IMR-90 (cell line): ENCODE measurements at regions not wholly inside any gene's neighbourhood (a gene's known extent, or its start where the extent isn't known, plus 50 kb on each side); places are given as distances from the start of the nearest gene placed in this dataset.

Experiments
- ATAC-seq: fragments of 200-7000 bp; cut with Tn5 transposase; 2 replicates; pipeline ENCODE4 v1.9.1; 2020; ENCODE audit warnings: low read depth, mild to moderate bottlenecking, moderate library complexity
- BruUV-seq: library from RNA; stranded (reverse); fragments of 400-500 nt; replicated peaks from 2 replicates; lab custom pipeline; 2021; lab: Mats Ljungman, UMichigan
- CTCF ChIA-PET: fragments of 300-600 bp; formaldehyde crosslinking; extraction: SDS; loops from one replicate; lab custom pipeline; 2021; ENCODE audit warnings: antibody characterized with exemption; lab: Yijun Ruan, JAX
- POLR2A ChIA-PET: fragments of 300-600 bp; sonication (Branson Sonifier 250); formaldehyde crosslinking; loops from one replicate; lab custom pipeline; 2022; ENCODE audit warnings: antibody characterized with exemption; ENCODE audit not compliant: unreplicated experiment; lab: Charles Lee
- DNase-seq: peaks from one replicate; pipeline ENCODE4 v3.0.0; 2013
- H2AFZ ChIP-seq: replicated peaks from 2 replicates; pipeline ENCODE3; 2013; ENCODE audit warnings: low read length, mild to moderate bottlenecking; ENCODE audit not compliant: poor library complexity
- H2AK5ac ChIP-seq: 2 replicates; pipeline ENCODE4 v1.6.1; 2013; ENCODE audit warnings: low read depth, low read length, inconsistent platforms
- H2AK9ac ChIP-seq: replicated peaks from 2 replicates; pipeline ENCODE3; 2013; ENCODE audit warnings: mild to moderate bottlenecking, low read depth, low read length, moderate library complexity; ENCODE audit not compliant: poor library complexity
- H2BK120ac ChIP-seq: 2 replicates; pipeline ENCODE4 v1.6.1; 2013; ENCODE audit warnings: low read depth, low read length, inconsistent platforms
- H2BK15ac ChIP-seq: 3 replicates; pipeline ENCODE4 v1.6.1; 2013; ENCODE audit warnings: low read depth, low read length, inconsistent platforms
- H2BK20ac ChIP-seq: 2 replicates; pipeline ENCODE4 v1.6.1; 2013; ENCODE audit warnings: low read depth, mild to moderate bottlenecking, inconsistent platforms, low read length, moderate library complexity
- H2BK5ac ChIP-seq: 2 replicates; pipeline ENCODE4 v1.6.1; 2013; ENCODE audit warnings: mild to moderate bottlenecking, low read depth, low read length, inconsistent platforms; ENCODE audit not compliant: poor library complexity, severe bottlenecking
- H3K14ac ChIP-seq: replicated peaks from 2 replicates; pipeline ENCODE4 v1.6.1; 2013; ENCODE audit warnings: low read depth, low read length, inconsistent platforms
- H3K18ac ChIP-seq: 2 replicates; pipeline ENCODE4 v1.6.1; 2013; ENCODE audit warnings: low read depth, low read length, control low read depth
- H3K23ac ChIP-seq: 2 replicates; pipeline ENCODE4 v1.6.1; 2013; ENCODE audit warnings: low read depth, low read length, inconsistent platforms
- H3K27ac ChIP-seq: 2 replicates; pipeline ENCODE4 v1.5.1; 2013; ENCODE audit warnings: mild to moderate bottlenecking, control low read depth, low read length; ENCODE audit not compliant: insufficient read depth
- H3K27me3 ChIP-seq: 2 replicates; pipeline ENCODE4 v1.6.1; 2013; ENCODE audit warnings: low read length; ENCODE audit not compliant: control insufficient read depth, insufficient read depth
- H3K36me3 ChIP-seq: 2 replicates; pipeline ENCODE4 v1.6.1; 2013; ENCODE audit warnings: low read length, mixed read lengths; ENCODE audit not compliant: control insufficient read depth, insufficient read depth
- H3K4ac ChIP-seq: 2 replicates; pipeline ENCODE4 v1.6.1; 2013; ENCODE audit warnings: low read depth, low read length, inconsistent platforms
- H3K4me1 ChIP-seq: 2 replicates; pipeline ENCODE4 v1.6.1; 2013; ENCODE audit warnings: low read length, mixed read lengths; ENCODE audit not compliant: control insufficient read depth, insufficient read depth
- H3K4me2 ChIP-seq: 2 replicates; pipeline ENCODE4 v1.6.1; 2013; ENCODE audit warnings: low read depth, mild to moderate bottlenecking, control low read depth, low read length, moderate library complexity
- H3K4me3 ChIP-seq: 2 replicates; pipeline ENCODE4 v1.5.1; 2013; ENCODE audit warnings: low read depth, mild to moderate bottlenecking, control low read depth, low read length, moderate library complexity; ENCODE audit not compliant: insufficient read depth
- H3K56ac ChIP-seq: 2 replicates; pipeline ENCODE4 v1.6.1; 2013; ENCODE audit warnings: low read length, inconsistent platforms; ENCODE audit not compliant: insufficient read depth; ENCODE audit errors: extremely low read depth
- H3K79me1 ChIP-seq, 2 experiments: 2 replicates each; pipeline ENCODE4 v1.6.1; 2013; ENCODE audit warnings: low read length in 2 of 2, inconsistent platforms in 1 of 2, low read depth in 1 of 2
- H3K9ac ChIP-seq: 2 replicates; pipeline ENCODE4 v1.6.1; 2013; ENCODE audit warnings: low read depth, low read length, control low read depth
- H3K9me1 ChIP-seq: 2 replicates; pipeline ENCODE4 v1.6.1; 2013; ENCODE audit warnings: low read length, inconsistent platforms; ENCODE audit not compliant: insufficient read depth
- H3K9me3 ChIP-seq: 2 replicates; pipeline ENCODE4 v1.6.1; 2013; ENCODE audit warnings: low read length; ENCODE audit not compliant: control insufficient read depth, insufficient read depth
- H4K20me1 ChIP-seq: 2 replicates; pipeline ENCODE4 v1.6.1; 2013; ENCODE audit warnings: low read length, inconsistent platforms; ENCODE audit not compliant: insufficient read depth
- H4K5ac ChIP-seq: 2 replicates; pipeline ENCODE4 v1.6.1; 2013; ENCODE audit warnings: mild to moderate bottlenecking, low read depth, low read length, control low read depth
- H4K8ac ChIP-seq, 2 experiments: 2 replicates each; pipeline ENCODE4 v1.6.1; 2013; ENCODE audit warnings: low read depth in 2 of 2, low read length in 2 of 2, control low read depth in 1 of 2, inconsistent platforms in 1 of 2
- H4K91ac ChIP-seq: 2 replicates; pipeline ENCODE4 v1.6.1; 2013; ENCODE audit warnings: low read depth, low read length, inconsistent platforms; ENCODE audit not compliant: insufficient read depth
- BHLHE40 ChIP-seq: fragments of 150-350 bp; IDR thresholded peaks from 2 replicates; pipeline ENCODE4 v1.6.1; 2016; ENCODE audit warnings: mild to moderate bottlenecking, low read depth, low read length
- RCOR1 ChIP-seq: IDR thresholded peaks from 2 replicates; pipeline ENCODE4 v1.6.1; 2012; ENCODE audit warnings: mild to moderate bottlenecking, low read length, improper control_type of control experiment; ENCODE audit not compliant: insufficient replicate concordance
- WGBS, 2 experiments: methylation state at CpG; one replicate each; pipeline versions ENCODE4 v1.1.5 to v1.1.7; 2013; ENCODE audit warnings: missing lambda C conversion rate in 2 of 2; ENCODE audit not compliant: insufficient read length in 1 of 2; ENCODE audit errors: extremely low coverage in 2 of 2; 5-methylcytosine and 5-hydroxymethylcytosine counted together
- dilution Hi-C: fragments of 300-500 bp; cut with HindIII; formaldehyde crosslinking; loops from one replicate; pipeline ENCODE4 v1.14.3; 2018; ENCODE audit warnings: low sequenced_read_pairs; ENCODE audit not compliant: unreplicated experiment
- in situ Hi-C: fragments of 300-500 bp; cut with MboI; formaldehyde crosslinking; loops from 3 replicates; pipeline ENCODE4 v1.14.3; 2019; ENCODE audit warnings: low sequenced_read_pairs, inconsistent platforms, mixed read lengths
- intact Hi-C: fragments of 100-400 bp; cut with micrococcal nuclease; formaldehyde crosslinking; loops from 2 replicates; pipeline ENCODE4 v1.10.0; 2022

DNA sequence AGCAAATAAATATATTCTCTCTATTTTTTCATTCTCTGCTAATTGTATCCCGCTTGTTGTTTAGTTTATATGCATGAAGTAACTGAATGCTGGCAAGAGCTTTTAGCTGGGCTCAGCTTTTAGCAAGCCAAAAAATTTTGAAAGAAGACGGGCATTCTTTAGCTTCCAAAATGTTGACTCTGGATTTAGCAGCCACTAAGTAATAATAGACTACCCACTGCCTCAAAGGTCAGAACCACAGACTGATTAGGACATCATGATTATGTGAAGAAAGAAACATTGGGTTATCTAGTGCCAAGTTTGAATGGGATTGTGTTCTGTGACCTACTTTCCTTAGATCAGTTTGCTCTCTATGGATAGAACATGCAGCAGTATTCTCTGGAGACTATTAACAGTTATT, 80.3 kb upstream of the DPH5 start:
- no peak overlapping the region for H2AK5ac ChIP-seq
- no peak overlapping the region for H3K4ac ChIP-seq
- no peak overlapping the region for H4K8ac ChIP-seq
- BruUV-seq = no TSS peak
- no peak overlapping the region for H3K56ac ChIP-seq
- H2BK120ac ChIP-seq = no peak overlapping the region
- peak; percentile 7 for DNase-seq
- H2BK20ac ChIP-seq = no peak overlapping the region
- H3K14ac ChIP-seq = no peak overlapping the region
- H3K18ac ChIP-seq = no peak overlapping the region
- H3K79me1 ChIP-seq = no peaks in the 10 kb centered on the region
- no peak overlapping the region for H4K5ac ChIP-seq
- H2BK15ac ChIP-seq = no peak overlapping the region
- in situ Hi-C loops (no loop called here), dilution Hi-C loops (no loop called here), intact Hi-C loops (no loop called here)
- no peak overlapping the region for H3K4me3 ChIP-seq
- WGBS, 2 experiments = no CpG with 5 or more reads among the region's 2 CpGs
- no peaks in the 10 kb centered on the region for H3K9me1 ChIP-seq
- no peak overlapping the region for H3K9ac ChIP-seq
- POLR2A ChIA-PET = no interaction called here
- H3K4me1 ChIP-seq = peaks cover 3% of the 10 kb centered on the region; the same call in 1 of the 2 replicates
- CTCF ChIA-PET = no interaction called here
- no peaks in the 10 kb centered on the region for H4K20me1 ChIP-seq
- no peaks in the 10 kb centered on the region for H3K36me3 ChIP-seq
- no peak overlapping the region for H2BK5ac ChIP-seq
- H2AFZ ChIP-seq = no peak overlapping the region
- no peaks in the 10 kb centered on the region; the same call in 1 of the 2 replicates for H3K27me3 ChIP-seq
- H2AK9ac ChIP-seq = no peak overlapping the region
- peak overlapping the region; percentile 79; the same call in 1 of the 2 replicates for H3K23ac ChIP-seq
- H3K9me3 ChIP-seq = no peaks in the 10 kb centered on the region
- no peak overlapping the region for H4K91ac ChIP-seq
- H3K4me2 ChIP-seq = no peak overlapping the region
- TF ChIP-seq BHLHE40 = no peak
- TF ChIP-seq RCOR1 = no peak
- ATAC-seq = peak; percentile 51
- H3K27ac ChIP-seq = no peak overlapping the region
